ENCODE measurements at regions not wholly inside any gene's neighbourhood (a gene's known extent, or its start where the extent isn't known, plus 50 kb on each side); places are given as distances from the start of the nearest gene placed in this dataset.
"Not testable (repeated sequence)": the region's sequence is repeated elsewhere in the genome, so short reads cannot be mapped to it uniquely, and the experiment has no call there.

GRCh38 chr21:35191754-35192153, 142.7 kb upstream of the RUNX1 start:
- in situ Hi-C loops (cut with HindIII; ENCODE audit: low sequenced_read_pairs): no loop called here
- H3K4me3 ChIP-seq (ENCODE audit: low read depth, low read length): no peak overlapping the region
- no peak for TF ChIP-seq CTCF (IDR thresholded peaks at IDR 0.05; ENCODE audit: low read depth, low read length, missing control alignments)
- no peak for DNase-seq (ENCODE audit: low read depth)

GRCh38 chr21:35191128-35191527, 142.0 kb upstream of the RUNX1 start:
- no peak for DNase-seq (ENCODE audit: low read depth)
- H3K4me3 ChIP-seq (ENCODE audit: low read depth, low read length): no peak overlapping the region
- TF ChIP-seq CTCF (IDR thresholded peaks at IDR 0.05; ENCODE audit: low read depth, low read length, missing control alignments): no peak
- in situ Hi-C loops (cut with HindIII; ENCODE audit: low sequenced_read_pairs): no loop called here

- in situ Hi-C loops (cut with HindIII; ENCODE audit: low sequenced_read_pairs): no loop called here
- DNase-seq (ENCODE audit: low read depth): no peak
These were observed 141.1 kb upstream of the RUNX1 start for GRCh38 chr21:35190201-35190701.

GRCh38 chr21:35189077-35189863, 140.2 kb upstream of the RUNX1 start:
- no peak overlapping the region for H3K4me3 ChIP-seq (ENCODE audit: low read depth, low read length)
- in situ Hi-C loops (cut with HindIII; ENCODE audit: low sequenced_read_pairs): no loop called here
- TF ChIP-seq CTCF (IDR thresholded peaks at IDR 0.05; ENCODE audit: low read depth, low read length, missing control alignments): no peak

More at GRCh38 chr21:35190201-35190701, 141.1 kb upstream of the RUNX1 start:
- no peak for TF ChIP-seq CTCF (IDR thresholded peaks at IDR 0.05; ENCODE audit: low read depth, low read length, missing control alignments)
- H3K4me3 ChIP-seq (ENCODE audit: low read depth, low read length): no peak overlapping the region

GRCh38 chr21:35183389-35183788, 134.3 kb upstream of the RUNX1 start:
- H3K4me3 ChIP-seq (ENCODE audit: low read depth, low read length); in situ Hi-C loops (cut with HindIII; ENCODE audit: low sequenced_read_pairs); DNase-seq (ENCODE audit: low read depth): not testable (repeated sequence)

More at GRCh38 chr21:35189077-35189863, 140.2 kb upstream of the RUNX1 start:
- DNase-seq (ENCODE audit: low read depth): peak; percentile 63

GRCh38 chr21:35179990-35180540, 131.0 kb upstream of the RUNX1 start:
- TF ChIP-seq CTCF (IDR thresholded peaks at IDR 0.05; ENCODE audit: low read depth, low read length, missing control alignments): no peak
- in situ Hi-C loops (cut with HindIII; ENCODE audit: low sequenced_read_pairs): no loop called here
- H3K4me3 ChIP-seq (ENCODE audit: low read depth, low read length): no peak overlapping the region
- DNase-seq (ENCODE audit: low read depth): peak; percentile 46

GRCh38 chr21:35178827-35179226, 129.7 kb upstream of the RUNX1 start:
- no peak for DNase-seq (ENCODE audit: low read depth)
- in situ Hi-C loops (cut with HindIII; ENCODE audit: low sequenced_read_pairs): no loop called here
- no peak overlapping the region for H3K4me3 ChIP-seq (ENCODE audit: low read depth, low read length)
- no peak for TF ChIP-seq CTCF (IDR thresholded peaks at IDR 0.05; ENCODE audit: low read depth, low read length, missing control alignments)
